Osteocyte (in vitro differentiated cells): ENCODE measurements at regions not wholly inside any gene's neighbourhood (a gene's known extent, or its start where the extent isn't known, plus 50 kb on each side); places are given as distances from the start of the nearest gene placed in this dataset.

Experiments used
- DNase-seq: peaks from one replicate; pipeline ENCODE4 v3.0.0; 2021; ENCODE audit warnings: mixed read lengths; ENCODE audit not compliant: unreplicated experiment; ENCODE audit errors: extremely low spot score
- H3K27ac Mint-ChIP-seq: one replicate; pipeline ENCODE4 v1.8.0; 2021; ENCODE audit warnings: mild to moderate bottlenecking, mixed read lengths; ENCODE audit not compliant: unreplicated experiment
- H3K27me3 Mint-ChIP-seq: one replicate; pipeline ENCODE4 v1.8.0; 2021; ENCODE audit warnings: mixed read lengths; ENCODE audit not compliant: unreplicated experiment
- H3K36me3 Mint-ChIP-seq: one replicate; pipeline ENCODE4 v1.8.0; 2021; ENCODE audit warnings: mixed read lengths; ENCODE audit not compliant: unreplicated experiment
- H3K4me1 Mint-ChIP-seq: one replicate; pipeline ENCODE4 v1.8.0; 2021; ENCODE audit warnings: mixed read lengths; ENCODE audit not compliant: unreplicated experiment
- H3K4me3 Mint-ChIP-seq: one replicate; pipeline ENCODE4 v1.8.0; 2021; ENCODE audit warnings: mild to moderate bottlenecking, moderate library complexity, mixed read lengths; ENCODE audit not compliant: unreplicated experiment
- H3K9me3 Mint-ChIP-seq: one replicate; pipeline ENCODE4 v1.8.0; 2021; ENCODE audit warnings: mixed read lengths; ENCODE audit not compliant: unreplicated experiment
- TF ChIP-seq, protein P1 (sequence below): fragments of 200-600 bp; sonication (generic); IDR thresholded peaks from 2 replicates; pipeline ENCODE4 v1.5.0; 2021; ENCODE audit warnings: antibody characterized with exemption, mild to moderate bottlenecking, moderate library complexity

- peaks cover 4% of the 10 kb centered on the region for H3K9me3 Mint-ChIP-seq
- TF ChIP-seq, protein P1, sequence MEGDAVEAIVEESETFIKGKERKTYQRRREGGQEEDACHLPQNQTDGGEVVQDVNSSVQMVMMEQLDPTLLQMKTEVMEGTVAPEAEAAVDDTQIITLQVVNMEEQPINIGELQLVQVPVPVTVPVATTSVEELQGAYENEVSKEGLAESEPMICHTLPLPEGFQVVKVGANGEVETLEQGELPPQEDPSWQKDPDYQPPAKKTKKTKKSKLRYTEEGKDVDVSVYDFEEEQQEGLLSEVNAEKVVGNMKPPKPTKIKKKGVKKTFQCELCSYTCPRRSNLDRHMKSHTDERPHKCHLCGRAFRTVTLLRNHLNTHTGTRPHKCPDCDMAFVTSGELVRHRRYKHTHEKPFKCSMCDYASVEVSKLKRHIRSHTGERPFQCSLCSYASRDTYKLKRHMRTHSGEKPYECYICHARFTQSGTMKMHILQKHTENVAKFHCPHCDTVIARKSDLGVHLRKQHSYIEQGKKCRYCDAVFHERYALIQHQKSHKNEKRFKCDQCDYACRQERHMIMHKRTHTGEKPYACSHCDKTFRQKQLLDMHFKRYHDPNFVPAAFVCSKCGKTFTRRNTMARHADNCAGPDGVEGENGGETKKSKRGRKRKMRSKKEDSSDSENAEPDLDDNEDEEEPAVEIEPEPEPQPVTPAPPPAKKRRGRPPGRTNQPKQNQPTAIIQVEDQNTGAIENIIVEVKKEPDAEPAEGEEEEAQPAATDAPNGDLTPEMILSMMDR: no peak
- peaks cover 33% of the 10 kb centered on the region for H3K4me1 Mint-ChIP-seq
- no peaks in the 10 kb centered on the region for H3K27me3 Mint-ChIP-seq
- no peak overlapping the region for H3K4me3 Mint-ChIP-seq
- DNase-seq: no peak
- H3K27ac Mint-ChIP-seq: no peak overlapping the region
- H3K36me3 Mint-ChIP-seq: no peaks in the 10 kb centered on the region
These were observed 245.1 kb upstream of the RPS6KA3 start for GRCh38 chrX:20511792-20512191.

DNA sequence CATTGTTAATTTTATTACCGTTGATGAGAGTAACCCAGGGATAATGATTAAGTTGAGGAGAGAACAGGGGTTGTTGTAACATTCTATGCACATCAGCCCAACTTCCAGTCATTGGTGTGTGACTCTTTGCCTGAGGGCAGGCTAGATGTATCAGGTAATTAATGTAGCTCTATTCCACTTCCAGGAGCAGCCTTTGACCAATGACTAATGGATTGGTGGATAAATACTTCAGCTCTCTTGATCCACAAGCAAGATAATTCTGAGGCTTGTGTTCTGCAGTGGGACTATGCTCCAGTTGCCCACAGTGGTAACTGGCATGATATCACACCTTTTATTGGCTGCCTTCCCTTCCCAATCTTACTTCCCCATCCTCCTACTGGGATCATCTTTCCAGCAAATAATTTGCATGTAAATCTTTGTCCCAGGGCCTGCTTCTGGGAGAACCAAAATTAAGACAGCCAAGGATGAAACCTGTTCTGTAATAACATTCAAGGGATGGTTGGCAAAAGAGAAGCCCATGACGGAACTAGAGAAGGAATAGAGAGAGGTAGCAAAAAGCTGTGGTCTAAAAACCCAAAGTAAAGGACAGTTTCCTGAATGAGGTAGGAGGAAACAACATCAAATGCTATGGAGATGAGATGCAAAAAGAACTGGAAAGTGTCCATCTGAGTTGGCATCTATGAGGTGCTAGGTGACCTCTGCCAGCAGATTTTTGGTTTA is 241.4 kb upstream of the RPS6KA3 start:
- no peak for DNase-seq
- peaks cover 13% of the 10 kb centered on the region for H3K9me3 Mint-ChIP-seq
- H3K27ac Mint-ChIP-seq: no peak overlapping the region
- H3K4me3 Mint-ChIP-seq: no peak overlapping the region
- no peaks in the 10 kb centered on the region for H3K36me3 Mint-ChIP-seq
- H3K27me3 Mint-ChIP-seq: no peaks in the 10 kb centered on the region
- TF ChIP-seq, protein P1: no peak
- H3K4me1 Mint-ChIP-seq: peaks cover 3% of the 10 kb centered on the region

DNA sequence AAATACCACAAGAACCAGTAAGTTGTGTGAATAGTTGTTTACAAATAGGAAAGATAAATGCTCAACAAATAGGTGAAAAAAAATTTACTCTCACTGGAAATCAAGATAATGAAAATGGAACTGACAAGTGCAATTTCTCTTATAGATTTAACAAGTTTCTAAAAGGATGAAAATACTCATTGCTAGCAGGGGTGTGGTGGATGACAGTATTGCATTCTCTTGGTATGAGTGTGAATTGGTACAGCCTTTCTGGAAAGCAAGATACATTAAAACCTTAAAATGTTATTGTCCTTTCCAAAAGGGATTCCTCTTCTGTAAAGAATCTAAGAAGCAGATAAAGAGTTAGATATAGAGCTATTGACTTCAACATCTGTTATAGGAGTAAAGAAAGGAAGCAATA is 240.0 kb upstream of the RPS6KA3 start:
- Mint-ChIP-seq H3K27ac (no peak overlapping the region), H3K36me3 (no peaks in the 10 kb centered on the region), H3K9me3 (peaks cover 13% of the 10 kb centered on the region), H3K27me3 (no peaks in the 10 kb centered on the region), H3K4me3 (no peak overlapping the region), H3K4me1 (no peaks in the 10 kb centered on the region)
- no peak for DNase-seq
- TF ChIP-seq, protein P1: no peak

DNA sequence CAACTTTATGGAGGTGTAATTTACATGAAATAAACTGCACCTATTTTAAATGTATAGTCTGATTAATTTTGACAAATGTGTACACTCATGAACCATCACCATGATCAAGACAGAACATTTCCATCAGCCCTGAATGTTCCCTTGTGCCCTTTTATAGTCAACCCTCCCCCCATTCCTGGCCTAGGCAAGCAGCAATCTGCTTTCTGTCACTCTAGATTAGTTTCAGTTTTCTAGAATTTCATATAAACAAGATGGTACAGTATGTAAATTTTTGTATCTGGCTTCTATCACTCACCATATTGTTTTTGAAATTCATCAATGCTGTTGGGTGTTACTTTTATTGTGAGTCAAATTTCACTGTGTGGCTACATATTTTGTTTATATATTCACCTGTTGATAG is 234.2 kb upstream of the RPS6KA3 start:
- peaks cover 9% of the 10 kb centered on the region for H3K9me3 Mint-ChIP-seq
- no peaks in the 10 kb centered on the region for H3K27me3 Mint-ChIP-seq
- no peak overlapping the region for H3K4me3 Mint-ChIP-seq
- no peak for DNase-seq
- no peaks in the 10 kb centered on the region for H3K4me1 Mint-ChIP-seq
- no peak overlapping the region for H3K27ac Mint-ChIP-seq
- TF ChIP-seq, protein P1: no peak
- H3K36me3 Mint-ChIP-seq: no peaks in the 10 kb centered on the region

GRCh38 chrX:20500171-20500865 is 233.6 kb upstream of the RPS6KA3 start:
- no peaks in the 10 kb centered on the region for H3K36me3 Mint-ChIP-seq
- TF ChIP-seq, protein P1: no peak
- H3K9me3 Mint-ChIP-seq: peaks cover 6% of the 10 kb centered on the region
- H3K27me3 Mint-ChIP-seq: no peaks in the 10 kb centered on the region
- H3K27ac Mint-ChIP-seq: no peak overlapping the region
- DNase-seq: no peak
- no peak overlapping the region for H3K4me3 Mint-ChIP-seq
- no peaks in the 10 kb centered on the region for H3K4me1 Mint-ChIP-seq
